Activated T-cell treated with anti-CD3 and anti-CD28 coated beads, Interleukin-2, amount 50 U/mL, for 24 hours (primary cell): ENCODE measurements at regions not wholly inside any gene's neighbourhood (a gene's known extent, or its start where the extent isn't known, plus 50 kb on each side); places are given as distances from the start of the nearest gene placed in this dataset.
"Not testable (repeated sequence)": the region's sequence is repeated elsewhere in the genome, so short reads cannot be mapped to it uniquely, and the experiment has no call there.

ENCODE experiments used
- DNase-seq: peaks from one replicate; pipeline ENCODE4 v3.0.0-alpha.2; 2020
- H3K27ac Mint-ChIP-seq: 2 replicates; pipeline ENCODE4 v1.8.0; 2020; ENCODE audit warnings: mild to moderate bottlenecking, mixed read lengths
- H3K27me3 Mint-ChIP-seq: 2 replicates; pipeline ENCODE4 v1.8.0; 2020; ENCODE audit warnings: mixed read lengths
- H3K36me3 Mint-ChIP-seq: 2 replicates; pipeline ENCODE4 v1.8.0; 2020; ENCODE audit warnings: low read depth, mixed read lengths
- H3K4me1 Mint-ChIP-seq: 2 replicates; pipeline ENCODE4 v1.8.0; 2020; ENCODE audit warnings: low read depth, mixed read lengths
- H3K4me3 Mint-ChIP-seq: 2 replicates; pipeline ENCODE4 v1.8.0; 2020; ENCODE audit warnings: mild to moderate bottlenecking, moderate library complexity, mixed read lengths
- H3K9me3 Mint-ChIP-seq: 2 replicates; pipeline ENCODE4 v1.8.0; 2020; ENCODE audit warnings: mixed read lengths

DNA sequence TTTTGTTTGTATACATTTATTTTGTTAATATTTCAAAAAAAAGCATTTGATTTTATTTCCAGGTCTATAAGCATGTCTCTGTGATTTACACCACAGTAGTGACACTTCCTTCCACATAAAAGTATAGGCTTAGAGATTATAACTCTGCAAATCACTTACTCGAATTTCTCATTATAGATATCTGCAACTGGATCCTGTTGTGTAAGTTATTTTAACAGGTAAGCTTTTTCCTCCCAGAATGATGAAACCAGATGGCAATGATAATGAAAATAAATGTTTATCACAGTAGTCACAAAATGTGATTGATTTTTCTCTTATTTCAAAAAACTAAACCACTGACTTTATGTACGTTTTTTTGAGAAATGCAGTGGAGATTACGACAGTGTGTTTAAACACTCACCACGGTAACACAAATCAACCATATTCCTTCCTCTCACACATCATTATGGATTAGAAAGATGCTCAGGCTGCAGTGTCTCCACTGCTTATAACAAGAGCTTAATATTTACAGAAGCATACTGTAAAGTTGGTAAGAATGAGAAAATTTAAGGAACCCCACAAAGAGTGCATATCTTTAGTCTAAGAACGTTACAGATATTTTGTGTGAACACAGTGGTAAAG, 194.6 kb downstream of the ATXN7L3B start:
- Mint-ChIP-seq H3K27me3 (peaks cover 3% of the 10 kb centered on the region), H3K4me1 (no peaks in the 10 kb centered on the region)

DNA sequence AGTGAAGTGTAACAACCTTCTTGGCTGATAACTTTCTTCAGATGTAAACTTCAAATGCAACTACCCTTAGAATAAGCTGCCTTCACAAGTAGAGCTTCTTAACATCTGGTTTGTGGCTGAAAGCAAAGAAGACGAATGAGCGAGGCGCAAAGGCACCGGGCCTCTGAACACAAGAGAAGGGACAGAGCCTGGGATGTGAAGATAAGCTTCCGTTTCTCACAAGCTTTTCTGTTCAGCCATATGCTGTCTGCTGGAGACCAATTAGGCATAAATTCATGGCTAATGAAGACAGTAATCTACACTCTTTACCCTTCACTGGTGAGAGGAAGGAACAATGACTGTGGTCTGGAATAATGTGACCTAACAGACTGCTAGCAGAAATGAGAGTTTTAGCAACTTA, 195.2 kb downstream of the ATXN7L3B start:
- no peaks in the 10 kb centered on the region for H3K4me1 Mint-ChIP-seq
- H3K36me3 Mint-ChIP-seq, result no peaks in the 10 kb centered on the region
- H3K9me3 Mint-ChIP-seq, result no peaks in the 10 kb centered on the region
- no peak overlapping the region for H3K4me3 Mint-ChIP-seq
- peaks cover 3% of the 10 kb centered on the region for H3K27me3 Mint-ChIP-seq
- no peak overlapping the region for H3K27ac Mint-ChIP-seq
- DNase-seq, result no peak

More for the DNA sequence above, 194.6 kb downstream of the ATXN7L3B start:
- Mint-ChIP-seq H3K4me3 (no peak overlapping the region), H3K36me3 (no peaks in the 10 kb centered on the region), H3K27ac (no peak overlapping the region), H3K9me3 (no peaks in the 10 kb centered on the region)
- DNase-seq, result no peak

DNA sequence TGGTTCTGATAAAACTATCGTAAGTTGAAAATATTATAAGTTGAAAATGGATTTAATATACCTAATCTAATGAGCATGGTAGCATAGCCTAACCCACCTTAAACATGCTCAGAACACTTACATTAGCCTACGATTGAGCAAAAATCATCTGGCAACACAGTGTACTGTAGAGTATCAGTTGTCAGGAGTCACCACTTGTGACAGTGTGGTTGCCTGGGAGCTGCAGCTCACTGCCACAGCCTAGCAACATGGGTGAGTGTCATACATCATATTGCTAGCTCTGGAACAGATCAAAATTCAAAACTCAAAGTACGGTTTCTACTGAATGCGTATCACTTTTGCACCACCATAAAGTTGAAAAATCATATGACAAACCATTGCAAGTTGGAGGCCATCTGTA, 203.5 kb downstream of the ATXN7L3B start:
- H3K27me3 Mint-ChIP-seq, result no peaks in the 10 kb centered on the region
- no peak for DNase-seq
- H3K36me3 Mint-ChIP-seq, result no peaks in the 10 kb centered on the region
- no peak overlapping the region for H3K4me3 Mint-ChIP-seq
- no peak overlapping the region for H3K27ac Mint-ChIP-seq
- H3K4me1 Mint-ChIP-seq, result no peaks in the 10 kb centered on the region
- H3K9me3 Mint-ChIP-seq, result no peaks in the 10 kb centered on the region

DNA sequence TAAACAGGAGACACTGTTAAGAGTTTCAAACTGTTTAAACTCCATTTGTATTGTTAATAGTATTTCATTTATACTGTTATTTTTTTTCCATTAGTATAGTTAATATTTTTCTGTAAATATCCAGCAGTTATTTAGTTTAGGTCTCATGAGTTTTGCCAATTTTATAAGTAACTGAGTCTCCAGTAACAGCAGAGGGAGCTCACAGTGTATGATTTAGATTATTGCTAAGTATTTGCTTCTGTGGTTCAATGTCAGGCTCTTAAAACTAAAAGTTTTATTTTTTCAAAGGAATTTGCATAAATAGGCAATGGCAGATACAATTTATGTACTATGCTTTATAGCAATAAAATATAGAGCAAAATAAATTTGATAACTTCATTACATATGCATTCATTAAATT, 209.7 kb downstream of the ATXN7L3B start:
- DNase-seq, result no peak
- Mint-ChIP-seq H3K4me1 (no peaks in the 10 kb centered on the region), H3K27me3 (no peaks in the 10 kb centered on the region), H3K36me3 (no peaks in the 10 kb centered on the region), H3K4me3 (no peak overlapping the region), H3K9me3 (no peaks in the 10 kb centered on the region), H3K27ac (no peak overlapping the region)

DNA sequence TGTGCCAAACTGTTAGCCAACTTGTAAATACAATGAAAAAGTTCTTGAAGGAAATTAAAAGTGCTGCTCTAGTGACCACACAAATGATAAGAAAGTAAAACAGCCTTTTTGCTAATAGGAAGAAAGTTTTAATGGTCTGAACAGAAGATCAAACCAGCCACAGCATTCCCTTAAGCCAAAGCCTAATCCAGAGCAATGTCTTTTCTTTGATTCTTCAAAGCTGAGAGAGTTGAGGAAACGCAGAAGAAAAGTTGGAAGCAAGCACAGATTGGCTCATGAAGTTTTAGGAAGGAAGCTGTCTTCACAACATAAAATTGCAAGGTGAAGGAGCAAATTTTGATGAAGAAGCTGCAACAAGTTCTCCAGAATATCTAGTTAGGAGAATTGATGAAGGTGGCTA, 213.8 kb downstream of the ATXN7L3B start:
- Mint-ChIP-seq H3K9me3 (peaks cover 2% of the 10 kb centered on the region), H3K27ac (no peak overlapping the region), H3K4me3 (no peak overlapping the region), H3K36me3 (no peaks in the 10 kb centered on the region), H3K4me1 (no peaks in the 10 kb centered on the region), H3K27me3 (no peaks in the 10 kb centered on the region)
- no peak for DNase-seq

DNA sequence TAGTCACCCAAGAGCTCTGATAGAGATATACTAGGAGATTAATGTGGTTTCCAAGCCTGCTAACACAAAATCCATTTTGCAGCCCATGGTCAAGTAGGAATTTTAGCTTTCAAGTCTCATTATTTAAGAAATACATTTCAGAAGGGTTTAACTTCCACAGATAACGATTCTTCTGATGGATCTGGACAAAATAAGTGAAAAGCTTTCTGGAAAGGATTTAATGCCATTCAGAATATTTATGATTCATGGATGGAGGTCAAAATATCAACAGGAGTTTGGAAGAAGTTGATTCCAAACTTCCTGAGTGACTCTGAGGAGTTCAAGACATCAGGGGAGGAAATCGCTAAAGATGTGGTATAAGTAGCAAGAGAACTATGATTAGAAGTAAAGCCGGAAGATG, 214.6 kb downstream of the ATXN7L3B start:
- Mint-ChIP-seq H3K36me3 (no peaks in the 10 kb centered on the region), H3K27me3 (no peaks in the 10 kb centered on the region)

DNA sequence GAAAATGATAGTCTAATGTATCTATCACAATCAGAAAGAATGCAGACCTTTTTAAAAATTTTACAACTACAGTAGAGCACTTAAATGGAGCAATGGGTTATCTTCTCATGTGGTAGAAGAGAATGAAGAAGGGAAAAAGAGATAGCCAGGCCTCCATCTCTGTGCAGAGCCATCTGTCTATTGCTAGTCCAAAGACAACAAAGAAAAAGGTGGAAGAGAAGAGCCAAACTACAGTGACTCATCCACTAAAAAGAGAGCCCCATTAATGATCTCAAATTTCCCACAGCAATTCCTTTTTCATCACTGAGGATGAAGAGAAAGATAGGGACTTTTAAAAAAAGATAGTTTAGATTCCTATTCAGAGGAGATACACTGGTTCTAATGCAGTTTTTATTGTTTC, 232.9 kb downstream of the ATXN7L3B start:
- Mint-ChIP-seq H3K4me3 (no peak overlapping the region), H3K36me3 (no peaks in the 10 kb centered on the region), H3K27ac (no peak overlapping the region), H3K9me3 (no peaks in the 10 kb centered on the region), H3K4me1 (no peaks in the 10 kb centered on the region), H3K27me3 (no peaks in the 10 kb centered on the region)
- no peak for DNase-seq

More for the DNA sequence above, 214.6 kb downstream of the ATXN7L3B start:
- peaks cover 5% of the 10 kb centered on the region for H3K9me3 Mint-ChIP-seq
- H3K27ac Mint-ChIP-seq, result no peak overlapping the region
- no peaks in the 10 kb centered on the region for H3K4me1 Mint-ChIP-seq
- no peak overlapping the region for H3K4me3 Mint-ChIP-seq
- no peak for DNase-seq

DNA sequence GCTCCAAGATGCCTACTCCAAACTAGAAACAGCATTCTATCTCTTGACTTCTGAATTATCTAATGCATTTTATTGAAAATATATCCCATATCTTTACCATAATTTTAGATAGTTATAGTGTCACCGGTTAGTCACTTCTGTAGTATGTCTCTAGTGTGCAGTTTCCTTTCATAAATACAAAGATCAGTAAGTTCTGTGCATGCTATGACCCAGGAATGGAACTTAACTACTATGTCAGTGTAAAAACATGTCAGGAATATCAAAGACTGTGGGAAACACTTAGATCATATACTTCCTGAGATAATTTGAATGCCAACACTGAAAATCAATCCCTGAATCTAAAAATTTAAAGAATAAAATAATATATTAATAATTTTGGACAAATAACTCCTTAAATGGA, 237.6 kb downstream of the ATXN7L3B start:
- Mint-ChIP-seq H3K4me3 (no peak overlapping the region), H3K36me3 (no peaks in the 10 kb centered on the region), H3K4me1 (no peaks in the 10 kb centered on the region), H3K27ac (no peak overlapping the region), H3K27me3 (no peaks in the 10 kb centered on the region), H3K9me3 (no peaks in the 10 kb centered on the region)
- DNase-seq, result no peak

DNA sequence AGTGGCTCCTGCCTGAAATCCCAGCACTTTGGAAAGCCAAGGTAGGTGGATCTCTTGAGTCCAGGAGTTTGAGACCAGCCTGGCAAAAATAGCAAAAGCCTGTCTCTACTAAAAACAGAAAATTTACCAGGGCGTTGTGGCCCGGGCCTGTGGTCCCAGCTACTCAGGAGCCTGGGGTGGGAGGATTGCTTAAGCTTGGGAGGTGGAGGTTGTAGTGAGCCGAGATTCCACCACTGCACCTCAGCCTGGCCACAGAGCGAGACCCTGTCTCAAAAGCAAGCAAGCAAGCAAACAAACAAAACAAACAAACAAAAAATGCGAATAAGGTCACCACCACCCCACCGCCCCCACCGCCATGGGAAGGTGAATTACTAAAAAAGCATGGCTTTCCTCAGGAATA, 238.7 kb downstream of the ATXN7L3B start:
- H3K27ac Mint-ChIP-seq, result no peak overlapping the region
- H3K4me3 Mint-ChIP-seq, result no peak overlapping the region
- no peaks in the 10 kb centered on the region for H3K36me3 Mint-ChIP-seq
- H3K9me3 Mint-ChIP-seq, result no peaks in the 10 kb centered on the region
- H3K4me1 Mint-ChIP-seq, result no peaks in the 10 kb centered on the region
- H3K27me3 Mint-ChIP-seq, result no peaks in the 10 kb centered on the region
- no peak for DNase-seq

DNA sequence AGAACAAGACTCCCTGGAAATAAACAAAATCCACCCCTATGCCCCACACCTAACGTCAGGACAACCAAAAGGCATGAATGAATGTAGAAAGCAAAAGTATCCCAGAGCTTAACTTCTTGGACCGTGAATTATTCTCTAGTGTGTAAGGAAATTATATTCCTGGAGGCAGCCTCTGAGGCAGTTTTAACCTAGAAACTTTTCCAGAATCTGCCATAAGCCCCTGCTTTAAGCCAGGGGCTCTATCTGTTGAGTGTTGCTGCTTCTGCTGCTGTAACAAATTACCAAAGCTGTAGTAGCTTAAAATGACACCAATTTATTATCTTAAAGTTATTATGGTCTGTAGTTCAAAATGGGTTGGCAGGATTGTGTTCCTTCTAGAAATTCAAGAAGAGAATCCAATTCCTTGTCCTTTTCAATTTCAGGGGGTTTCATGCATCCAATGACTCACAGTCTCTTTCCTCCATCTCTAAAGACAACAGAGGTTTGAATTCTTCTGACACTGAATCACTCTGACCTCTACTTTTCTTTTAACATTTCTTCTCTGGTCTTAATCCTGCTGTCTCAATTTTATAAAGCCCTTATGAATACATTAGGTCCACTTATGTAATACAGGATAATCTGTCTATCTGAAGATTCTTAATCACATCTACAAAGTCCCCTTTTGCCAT, 242.7 kb downstream of the ATXN7L3B start:
- no peaks in the 10 kb centered on the region for H3K36me3 Mint-ChIP-seq

DNA sequence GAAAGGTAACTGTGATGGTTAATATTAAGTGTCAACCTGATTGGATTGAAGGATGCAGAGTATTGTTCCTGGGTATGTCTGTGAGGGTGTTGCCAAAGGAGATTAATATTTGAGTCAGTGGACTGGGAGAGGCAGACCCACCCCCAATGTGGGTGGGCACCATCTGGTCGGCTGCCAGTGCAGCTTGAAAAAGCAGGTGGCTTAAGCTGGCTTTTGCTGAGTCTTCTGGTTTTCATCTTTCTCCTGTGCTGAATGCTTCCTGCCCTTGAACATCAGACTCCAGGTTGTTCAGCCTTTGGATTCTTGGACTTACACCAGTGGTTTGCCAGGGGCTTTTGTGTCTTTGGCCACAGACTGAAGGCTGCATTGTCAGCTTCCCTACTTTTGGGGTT, 243.2 kb downstream of the ATXN7L3B start:
- not testable (repeated sequence) for H3K4me3 Mint-ChIP-seq, H3K27ac Mint-ChIP-seq, H3K4me1 Mint-ChIP-seq, H3K36me3 Mint-ChIP-seq, H3K27me3 Mint-ChIP-seq, H3K9me3 Mint-ChIP-seq, DNase-seq

More for the DNA sequence above, 242.7 kb downstream of the ATXN7L3B start:
- no peak for DNase-seq
- Mint-ChIP-seq H3K27ac (no peak overlapping the region), H3K9me3 (no peaks in the 10 kb centered on the region), H3K27me3 (no peaks in the 10 kb centered on the region), H3K4me1 (no peaks in the 10 kb centered on the region), H3K4me3 (no peak overlapping the region)

DNA sequence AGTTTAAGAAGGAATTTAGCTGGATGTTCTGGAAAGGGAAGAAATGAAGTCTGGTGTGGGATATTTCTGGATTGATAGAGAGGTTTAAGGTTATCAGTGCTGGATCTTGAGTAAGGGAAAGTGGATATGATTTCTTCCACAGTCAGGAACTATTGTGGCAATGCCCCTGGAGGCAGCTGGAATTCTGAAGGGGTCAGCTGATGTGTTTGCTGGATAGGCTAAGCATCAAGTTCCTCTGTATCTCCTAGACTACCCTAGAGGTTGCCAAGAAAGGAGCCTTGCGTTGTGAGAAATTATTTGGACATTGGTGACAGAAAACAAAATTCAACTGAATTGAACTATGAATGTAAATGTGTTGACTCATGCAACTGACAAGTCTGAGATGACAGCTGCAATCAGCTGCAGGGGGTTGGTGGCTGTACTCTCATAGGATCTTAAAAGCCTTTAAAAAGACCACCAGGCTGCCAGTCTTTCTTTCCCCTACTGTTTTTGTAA, 244.4 kb downstream of the ATXN7L3B start:
- no peaks in the 10 kb centered on the region for H3K4me1 Mint-ChIP-seq
- no peak overlapping the region for H3K27ac Mint-ChIP-seq
- H3K27me3 Mint-ChIP-seq, result peaks cover 2% of the 10 kb centered on the region
- no peaks in the 10 kb centered on the region for H3K36me3 Mint-ChIP-seq
- no peak for DNase-seq
- no peaks in the 10 kb centered on the region for H3K9me3 Mint-ChIP-seq
- no peak overlapping the region for H3K4me3 Mint-ChIP-seq

DNA sequence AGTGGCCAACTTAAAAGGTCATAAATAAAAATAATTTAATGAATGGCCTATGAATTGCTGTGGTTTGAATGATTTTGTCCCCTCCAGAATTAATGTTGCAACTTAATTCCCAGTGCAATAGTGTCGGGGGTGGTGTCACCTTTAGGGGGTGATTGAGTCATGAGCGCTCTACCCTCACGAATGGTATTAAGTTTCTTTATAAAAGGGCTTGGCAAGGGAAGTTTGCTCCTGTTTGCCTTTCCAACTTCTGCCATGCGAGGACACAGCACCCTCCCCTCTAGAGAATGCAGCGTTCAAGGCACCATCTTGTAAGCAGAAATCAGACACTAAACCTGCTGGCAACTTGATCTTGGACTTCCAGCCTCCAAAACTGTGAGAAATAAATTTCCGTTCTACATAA, 253.3 kb downstream of the ATXN7L3B start:
- Mint-ChIP-seq H3K36me3 (no peaks in the 10 kb centered on the region), H3K4me1 (peaks cover 2% of the 10 kb centered on the region), H3K4me3 (no peak overlapping the region), H3K27me3 (peaks cover 6% of the 10 kb centered on the region), H3K27ac (no peak overlapping the region), H3K9me3 (no peaks in the 10 kb centered on the region)
- no peak for DNase-seq

DNA sequence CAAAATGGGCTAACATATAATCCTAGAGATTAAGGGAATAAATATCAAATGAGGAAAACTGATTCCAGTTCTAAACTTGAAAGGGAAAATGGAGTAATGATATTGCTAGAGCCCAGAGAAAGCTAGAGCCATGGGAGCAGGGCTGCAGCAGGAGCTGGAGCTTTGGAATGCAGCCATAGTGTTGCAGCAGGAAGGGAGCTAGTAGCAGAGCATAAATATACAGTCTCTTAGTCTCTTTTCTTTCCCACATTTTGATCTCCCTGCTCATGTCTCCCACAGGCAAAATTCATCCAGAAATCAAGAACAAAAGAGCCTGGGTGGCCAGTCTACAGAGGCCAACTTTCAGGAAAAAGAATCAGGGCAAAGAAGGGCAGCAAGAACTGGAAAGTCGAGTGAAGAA, 253.7 kb downstream of the ATXN7L3B start:
- Mint-ChIP-seq H3K4me3 (no peak overlapping the region), H3K27me3 (peaks cover 6% of the 10 kb centered on the region), H3K4me1 (peaks cover 2% of the 10 kb centered on the region), H3K36me3 (no peaks in the 10 kb centered on the region), H3K27ac (no peak overlapping the region), H3K9me3 (no peaks in the 10 kb centered on the region)
- DNase-seq, result no peak

DNA sequence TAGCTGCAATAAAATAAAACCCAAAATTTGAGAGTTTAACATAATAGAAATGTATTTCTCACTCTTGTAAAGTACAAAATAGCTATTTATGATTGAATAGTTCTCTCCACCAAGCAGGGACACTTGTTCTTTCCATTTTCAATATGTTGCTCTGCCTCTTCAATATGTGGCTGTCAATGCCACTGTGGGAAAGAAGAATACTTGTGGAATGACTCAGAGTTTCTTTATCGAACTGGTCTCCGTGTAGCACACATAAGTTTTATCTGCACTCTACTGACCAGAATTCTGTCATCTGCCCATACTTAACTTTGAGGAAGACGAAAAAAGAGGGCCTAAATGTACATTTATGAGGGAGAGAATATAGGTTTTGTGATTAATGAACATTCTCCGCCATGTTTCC, 256.9 kb downstream of the ATXN7L3B start:
- Mint-ChIP-seq H3K4me3 (no peak overlapping the region), H3K27ac (no peak overlapping the region), H3K9me3 (no peaks in the 10 kb centered on the region), H3K36me3 (no peaks in the 10 kb centered on the region), H3K4me1 (no peaks in the 10 kb centered on the region), H3K27me3 (no peaks in the 10 kb centered on the region)
- DNase-seq, result no peak
